GM18499 (cell line): ENCODE measurements at regions not wholly inside any gene's neighbourhood (a gene's known extent, or its start where the extent isn't known, plus 50 kb on each side); places are given as distances from the start of the nearest gene placed in this dataset.

Source experiments
- ATAC-seq: cut with Tn5 transposase; IDR thresholded peaks from one replicate; pipeline ENCODE4 v1.9.1; 2021; ENCODE audit warnings: moderate number of reproducible peaks; ENCODE audit not compliant: insufficient read depth, unreplicated experiment

DNA sequence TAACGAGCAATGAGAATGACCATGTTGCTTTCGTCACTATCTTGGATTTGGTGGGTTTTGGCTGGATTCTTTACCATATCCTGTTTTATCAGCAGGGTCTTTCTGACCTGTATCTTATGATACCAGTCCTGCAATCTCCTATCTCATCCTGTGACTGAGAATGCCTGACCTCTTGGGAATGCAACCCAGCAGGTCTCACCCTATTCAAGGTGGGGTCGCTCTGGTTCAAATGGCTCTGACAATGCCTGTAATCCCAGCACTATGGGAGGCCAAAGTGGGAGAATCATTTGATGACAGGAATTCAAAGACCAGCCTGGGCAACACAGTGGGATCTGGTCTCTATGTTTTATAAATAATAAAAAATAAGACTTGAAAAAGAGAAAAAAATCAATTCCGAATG lies 173.5 kb downstream of the ACTR3 start:
- no peak for ATAC-seq

DNA sequence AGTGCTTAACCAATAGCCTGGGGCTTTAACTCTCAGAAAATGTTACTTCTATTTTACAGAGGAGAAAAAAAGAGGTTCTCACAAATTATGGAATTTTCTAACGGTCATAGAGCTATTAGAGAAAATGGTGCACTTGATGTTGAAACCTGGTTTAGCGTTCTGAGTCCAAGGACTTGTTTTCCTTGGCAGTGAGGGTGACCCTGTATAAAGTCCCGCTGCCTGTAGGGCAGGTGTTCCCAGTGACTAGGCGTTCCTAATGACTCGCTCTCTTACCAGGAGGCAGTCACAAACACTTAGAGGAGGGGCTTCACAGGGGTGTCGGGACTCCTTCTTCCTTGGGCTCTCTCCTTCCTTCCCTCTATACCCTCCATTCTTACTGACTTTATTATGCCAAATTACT lies 175.8 kb downstream of the ACTR3 start:
- no peak for ATAC-seq

DNA sequence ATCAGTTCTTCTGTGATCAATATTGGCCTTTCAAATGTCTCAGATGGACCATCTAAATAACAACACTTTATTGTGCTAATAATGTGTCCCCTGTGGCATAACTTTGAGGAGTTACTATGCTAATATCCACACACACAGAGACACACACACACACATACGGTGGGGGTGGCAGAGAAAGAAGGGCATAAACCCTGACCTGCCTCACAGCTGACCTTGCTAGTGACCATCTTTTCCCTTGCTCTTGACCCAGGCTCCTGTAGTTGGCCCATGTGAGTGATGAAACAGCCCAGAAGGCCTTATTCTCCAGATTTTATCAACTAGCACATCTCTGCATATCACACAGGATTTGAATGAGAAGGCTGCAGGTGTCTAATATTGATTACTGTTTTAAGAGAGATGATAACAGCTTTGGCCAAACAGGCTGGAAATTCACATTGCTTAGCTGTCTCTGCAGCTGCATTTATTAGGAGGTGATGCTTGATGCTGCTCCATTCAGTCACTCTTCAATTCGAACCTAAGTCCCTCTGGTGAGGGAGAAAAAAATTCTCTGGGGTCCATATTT lies 176.4 kb downstream of the ACTR3 start:
- no peak for ATAC-seq

DNA sequence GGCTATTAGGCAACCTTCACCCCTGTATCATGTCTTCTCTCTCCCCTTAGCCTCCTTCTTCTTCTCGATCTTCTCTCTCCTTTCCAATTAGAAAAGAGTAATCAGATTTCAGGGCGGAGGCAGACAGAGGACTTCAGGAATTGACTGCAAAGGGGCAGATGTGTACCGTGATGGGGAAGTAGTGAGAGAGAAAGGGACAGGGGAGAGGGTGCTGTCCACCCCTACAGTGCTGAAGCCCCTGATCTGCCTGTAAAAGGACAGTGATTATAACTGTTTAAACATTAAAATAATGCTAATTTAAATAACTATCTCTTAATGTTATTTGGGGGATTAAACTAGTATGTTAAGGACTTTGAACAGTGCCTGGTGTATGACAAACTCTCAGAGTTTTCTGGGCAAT lies 178.5 kb downstream of the ACTR3 start:
- ATAC-seq, result no peak

DNA sequence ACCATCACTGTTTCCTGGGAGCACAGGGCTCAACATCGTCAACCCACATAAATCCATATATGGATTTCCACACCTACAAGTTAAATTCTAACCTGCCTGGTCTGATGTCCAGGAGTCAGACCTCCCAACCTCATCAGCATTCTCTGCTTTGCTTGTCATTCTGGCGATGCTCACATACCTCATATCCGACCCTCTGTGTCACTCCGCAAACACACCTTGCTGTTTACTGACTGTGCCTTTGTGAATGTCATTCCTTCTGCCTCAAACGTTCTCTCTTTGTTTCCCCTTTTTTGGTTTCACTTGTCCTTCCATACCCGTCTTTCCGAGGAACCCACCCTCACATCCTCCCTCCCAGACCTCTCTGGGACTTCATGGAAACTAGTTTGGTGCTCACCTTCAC lies 187.1 kb downstream of the ACTR3 start:
- ATAC-seq, result no peak

DNA sequence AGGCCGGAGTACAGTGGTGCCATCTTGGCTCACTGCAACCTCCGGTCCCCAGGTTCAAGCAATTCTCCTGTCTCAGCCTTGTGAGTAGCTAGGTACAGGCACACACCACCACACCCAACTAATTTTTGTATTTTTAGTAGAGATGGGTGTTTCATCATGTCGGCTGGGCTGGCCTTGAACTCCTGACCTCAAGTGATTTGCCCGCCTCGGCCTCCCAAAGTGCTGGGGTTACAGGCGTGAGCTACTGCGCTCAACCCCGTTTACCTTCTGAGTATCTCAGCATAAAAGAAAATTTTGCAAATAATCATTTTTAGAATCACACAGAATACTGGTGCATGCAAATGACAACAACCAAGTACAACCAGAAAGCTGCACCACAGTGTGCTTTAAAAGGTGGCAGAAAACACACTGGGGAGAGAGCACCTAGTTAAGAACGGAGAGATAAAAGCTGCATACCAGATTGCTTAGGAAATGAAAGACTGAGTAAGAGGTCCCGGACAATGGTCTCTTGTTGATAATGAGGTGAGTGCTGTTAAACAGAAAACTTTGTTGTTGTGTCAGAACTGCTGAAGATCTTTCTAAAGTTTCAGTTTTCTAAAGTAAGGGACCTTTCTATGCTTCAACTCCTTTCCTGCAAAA lies 189.6 kb downstream of the ACTR3 start:
- no peak for ATAC-seq

DNA sequence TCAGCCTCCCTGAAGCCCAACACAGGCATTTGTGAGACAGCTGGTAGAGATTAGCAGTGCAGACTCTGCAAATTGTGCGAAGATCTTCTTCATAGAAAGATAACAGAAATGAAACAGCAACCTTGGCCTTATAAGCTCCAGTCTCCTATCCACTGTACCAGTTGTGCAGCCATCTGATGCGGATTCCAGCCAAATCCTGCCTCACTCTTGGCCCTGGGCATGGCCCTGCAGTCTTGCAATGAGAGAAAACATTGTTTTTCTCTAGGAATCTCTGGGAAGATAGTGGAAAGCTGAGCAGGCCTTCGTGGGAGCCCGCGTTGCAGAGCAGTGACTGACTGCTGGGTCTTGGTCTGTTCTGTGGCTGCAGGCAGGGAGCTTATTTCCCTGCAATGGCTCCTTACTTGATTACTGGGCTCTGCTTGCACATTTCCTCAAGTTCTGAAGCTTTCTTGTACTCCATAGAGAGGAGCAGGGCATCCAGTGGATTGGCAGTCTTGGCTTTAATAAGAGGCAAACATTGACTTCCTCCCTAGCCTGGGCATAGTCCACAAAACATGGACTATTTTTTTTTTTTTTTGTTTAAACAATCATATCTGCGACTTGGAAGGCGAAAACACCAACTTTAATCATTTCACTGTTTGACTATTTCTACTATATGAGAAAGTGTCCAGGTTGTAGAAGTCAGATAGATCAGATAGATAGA lies 193.0 kb downstream of the ACTR3 start:
- ATAC-seq, result no peak

DNA sequence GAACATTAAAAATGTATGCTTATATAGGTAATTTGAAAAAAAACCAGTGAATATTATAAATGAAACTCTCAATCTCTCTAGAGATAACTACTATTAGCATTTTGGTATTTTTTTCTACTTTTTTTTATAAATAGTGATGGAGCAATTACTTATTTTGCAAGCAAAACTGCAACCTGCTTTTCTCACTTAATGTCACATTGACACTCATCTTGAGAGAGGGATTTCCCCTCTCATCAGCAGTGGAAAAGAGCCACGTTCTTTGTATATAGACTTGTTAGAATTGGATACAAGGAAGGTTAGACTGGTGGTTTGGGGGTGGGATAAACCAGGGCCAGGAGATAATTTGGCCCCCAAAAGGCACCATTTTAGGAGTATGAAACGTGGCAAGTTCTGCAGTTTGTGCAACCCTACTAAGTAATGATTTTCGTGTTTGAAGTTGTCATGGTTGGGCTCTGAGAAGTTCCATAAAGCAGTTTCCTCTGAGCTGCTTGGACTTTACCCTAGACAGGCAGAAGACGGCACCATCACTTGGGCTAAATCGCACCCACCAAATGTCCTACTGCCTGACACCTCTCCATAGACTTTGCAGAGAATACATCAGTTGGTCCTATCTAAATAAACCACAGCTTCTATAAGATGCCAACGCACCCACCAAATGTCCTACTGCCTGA lies 194.0 kb downstream of the ACTR3 start:
- peak; percentile 52 for ATAC-seq

DNA sequence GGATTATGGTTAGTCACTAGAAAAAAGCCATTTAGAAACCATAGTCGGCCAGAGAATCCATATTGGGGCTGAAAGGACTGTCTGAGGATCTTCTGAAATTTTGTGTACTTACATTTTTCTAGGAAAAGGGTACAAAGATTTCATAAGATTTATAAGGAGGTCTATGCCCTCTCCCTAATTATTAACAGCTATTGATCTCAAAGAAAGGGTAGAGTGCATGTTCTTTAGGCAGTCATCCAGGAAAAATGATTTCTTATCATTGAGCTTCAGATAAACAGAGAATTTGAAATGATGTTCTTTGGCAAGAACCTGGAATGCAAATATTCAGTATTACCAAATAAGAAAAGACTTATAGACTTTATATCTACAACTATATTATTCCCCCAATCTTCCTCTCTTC lies 195.3 kb downstream of the ACTR3 start:
- ATAC-seq, result no peak

DNA sequence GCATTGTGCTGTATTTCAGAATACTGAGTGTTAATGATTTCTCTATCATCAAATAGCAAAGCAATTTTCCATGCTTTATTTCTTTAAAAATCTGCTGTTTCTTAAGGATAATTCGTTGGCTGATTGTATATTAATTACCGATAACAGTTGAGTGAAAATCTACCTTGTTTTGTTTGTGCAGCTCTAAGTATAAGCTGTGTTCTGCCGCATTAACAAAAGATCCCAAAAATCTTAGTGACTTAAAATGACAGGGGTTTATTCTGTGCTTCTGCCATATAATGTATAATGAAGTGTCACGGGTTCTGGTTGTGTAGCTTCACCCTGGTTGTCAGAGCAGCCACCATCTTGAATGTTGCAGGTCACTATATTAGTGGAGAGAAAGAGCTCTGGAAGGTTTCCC lies 196.1 kb downstream of the ACTR3 start:
- ATAC-seq, result no peak

DNA sequence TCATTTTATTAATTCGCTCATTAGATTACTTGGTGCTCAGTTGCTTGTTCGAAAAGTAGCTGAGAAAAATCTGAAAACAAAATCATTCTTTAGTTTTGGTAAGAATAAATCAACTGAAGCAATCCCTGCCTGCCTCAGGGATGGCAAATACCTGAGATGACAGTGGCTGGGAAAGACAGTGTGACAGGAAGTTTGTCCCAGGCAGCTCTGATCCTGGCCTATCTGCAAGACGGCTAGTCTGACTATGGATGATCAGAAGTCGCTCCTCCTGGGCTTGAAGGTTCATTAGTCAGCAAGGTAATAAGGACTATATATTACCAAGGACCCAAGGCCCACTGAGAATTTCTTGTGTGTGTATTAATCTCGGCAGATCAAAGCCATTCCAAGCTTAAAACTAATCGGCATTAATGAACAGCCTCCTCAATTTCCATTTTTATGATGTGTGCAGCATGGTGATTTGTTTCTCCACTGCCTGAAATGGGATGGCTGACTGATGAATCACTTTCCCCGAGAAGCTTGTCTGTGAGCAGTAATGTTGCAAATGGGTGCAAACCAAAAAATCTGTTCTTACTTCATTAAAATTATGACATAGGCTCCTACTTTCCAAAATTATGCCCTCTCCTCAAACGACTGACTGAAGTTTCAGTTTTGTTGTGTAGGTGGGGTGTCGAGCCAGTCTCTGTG lies 199.9 kb downstream of the ACTR3 start:
- ATAC-seq, result no peak

DNA sequence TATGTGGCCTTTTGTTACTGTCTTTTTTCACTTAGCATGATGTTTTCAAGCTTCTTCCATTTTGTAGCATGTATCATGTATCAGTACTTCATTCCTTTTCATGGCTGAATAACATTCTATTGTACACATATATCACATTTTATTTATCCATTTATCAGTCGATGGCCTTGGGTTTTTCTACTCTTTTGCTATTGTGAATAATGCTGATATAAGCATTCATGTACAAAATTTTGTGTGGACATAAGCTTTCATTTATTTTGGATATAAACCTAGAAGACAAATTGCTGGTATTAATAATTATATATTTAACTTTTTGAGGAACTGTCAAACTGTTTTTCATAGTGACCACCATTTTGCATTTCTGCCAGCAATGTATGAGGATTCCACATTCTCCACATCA lies 201.1 kb downstream of the ACTR3 start:
- no peak for ATAC-seq

DNA sequence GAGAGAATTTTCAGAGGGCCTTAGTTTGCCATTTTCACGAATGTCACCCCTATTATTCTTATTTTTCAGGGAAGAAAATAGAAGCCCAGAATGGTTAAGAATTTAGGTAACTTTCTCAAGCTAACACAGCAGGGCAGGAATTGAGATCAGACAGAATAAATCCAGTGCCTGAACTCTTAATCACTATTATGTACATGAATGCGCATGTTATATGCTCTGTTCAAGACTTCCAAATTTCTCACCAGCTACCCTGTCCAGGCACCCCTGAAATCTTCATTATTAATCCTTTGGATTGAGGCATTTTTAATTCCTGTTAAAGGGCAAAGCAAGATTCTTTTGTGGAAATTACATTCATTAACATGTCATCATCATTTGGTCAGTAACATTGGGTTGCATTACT lies 218.4 kb downstream of the ACTR3 start:
- ATAC-seq, result no peak

DNA sequence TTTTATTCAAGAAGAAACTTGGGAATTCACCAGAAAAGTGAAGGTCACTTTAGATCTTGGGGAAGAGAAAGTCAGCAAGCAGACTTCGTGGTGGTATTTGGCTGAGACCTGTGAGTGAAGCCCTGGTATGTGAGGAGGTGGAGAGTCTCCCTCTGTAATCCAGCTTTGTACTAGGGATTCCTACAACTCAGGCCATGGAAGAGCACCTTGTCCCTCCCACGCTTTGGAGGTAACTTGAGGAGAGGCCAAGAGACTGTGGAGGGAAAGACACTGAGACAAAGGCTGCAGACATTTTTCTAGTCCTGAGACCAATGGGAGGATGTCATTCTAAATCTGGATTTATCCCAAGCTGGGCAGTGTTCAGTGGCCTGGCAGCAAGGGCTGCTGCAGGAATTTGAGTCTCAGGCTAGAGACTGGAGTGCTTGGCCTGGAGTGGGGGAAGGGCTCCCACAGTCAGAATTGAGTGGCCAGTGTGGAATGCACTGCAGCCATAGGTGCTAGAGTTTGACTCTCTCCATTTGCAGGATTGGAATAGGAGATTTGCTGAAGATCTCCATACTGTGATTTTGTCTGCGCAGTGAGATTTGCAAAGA lies 219.0 kb downstream of the ACTR3 start:
- no peak for ATAC-seq

DNA sequence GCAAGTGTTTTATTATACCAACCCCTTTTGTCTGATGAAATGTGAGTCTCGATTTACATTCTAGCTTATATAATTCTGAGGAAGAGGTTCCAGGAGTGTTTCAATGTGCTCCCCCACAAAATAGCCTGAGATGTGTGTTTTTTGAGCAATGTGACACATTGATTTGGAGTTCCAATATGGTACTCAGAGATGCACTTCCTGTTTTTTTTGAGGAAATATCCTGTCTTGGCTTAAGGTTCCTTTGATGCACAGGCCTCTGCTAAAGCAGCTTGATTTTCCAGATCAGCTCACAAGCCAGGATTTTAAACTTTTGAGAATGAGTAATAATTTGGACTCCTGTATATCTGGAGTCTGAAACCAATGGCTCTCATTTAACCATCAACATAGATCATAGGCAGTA lies 221.4 kb downstream of the ACTR3 start:
- ATAC-seq, result no peak

DNA sequence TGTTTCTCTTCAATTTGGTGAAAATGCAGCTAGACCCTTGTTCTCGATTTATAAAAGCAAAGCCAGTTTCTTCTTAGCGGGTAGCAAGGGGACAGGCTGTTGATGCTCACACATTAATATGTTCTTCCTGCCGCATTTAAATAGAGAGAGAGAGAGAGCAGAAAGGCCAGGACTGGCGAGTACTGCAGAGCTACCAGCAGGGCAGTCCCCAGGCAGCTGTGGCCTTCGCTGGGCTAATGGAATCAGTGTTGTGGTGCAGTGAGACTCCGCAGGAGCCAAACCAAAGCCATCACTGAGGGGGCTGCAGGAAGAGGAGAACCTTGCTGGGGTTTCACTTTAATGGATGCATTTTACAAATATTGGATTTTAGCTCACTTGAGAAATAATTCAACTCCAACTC lies 223.6 kb downstream of the ACTR3 start:
- ATAC-seq, result no peak

DNA sequence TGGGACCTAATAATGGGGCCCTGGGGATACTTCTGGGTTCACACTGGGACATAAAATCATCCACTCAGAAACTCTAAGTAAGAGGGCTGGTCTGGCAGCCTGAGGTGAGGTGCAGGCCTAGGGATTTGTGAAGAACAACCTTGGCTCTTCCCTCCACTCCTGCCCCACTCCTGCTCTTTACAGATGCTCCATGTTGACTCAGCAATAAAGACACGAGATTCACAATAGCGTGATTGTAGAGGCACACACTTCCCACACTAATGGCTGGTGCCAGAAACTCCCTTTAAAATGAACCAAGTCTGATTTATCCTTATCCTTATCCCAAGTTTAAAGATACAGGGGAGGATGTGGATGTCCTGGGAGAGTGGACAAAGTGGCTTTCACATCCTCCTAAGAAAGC lies 228.2 kb downstream of the ACTR3 start:
- no peak for ATAC-seq

DNA sequence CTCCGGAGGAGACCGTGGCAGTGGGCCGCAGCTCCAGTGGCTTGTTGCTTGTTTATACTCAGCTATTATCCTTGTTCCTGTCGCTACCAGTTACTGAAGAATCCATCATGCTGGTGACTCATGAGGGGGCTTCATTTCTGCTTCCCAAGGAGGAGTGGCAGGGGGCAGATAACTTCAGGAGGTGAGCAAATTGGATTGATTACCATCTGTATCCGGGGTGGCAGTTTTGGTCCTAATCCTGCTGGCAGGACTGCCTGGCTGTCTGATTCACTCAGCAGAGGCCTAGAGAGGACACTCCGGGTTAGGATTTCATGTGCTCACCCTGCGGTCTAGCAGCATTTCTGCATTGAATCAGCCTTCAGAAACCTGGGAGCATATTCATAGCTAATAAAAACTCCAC lies 230.0 kb downstream of the ACTR3 start:
- no peak for ATAC-seq

DNA sequence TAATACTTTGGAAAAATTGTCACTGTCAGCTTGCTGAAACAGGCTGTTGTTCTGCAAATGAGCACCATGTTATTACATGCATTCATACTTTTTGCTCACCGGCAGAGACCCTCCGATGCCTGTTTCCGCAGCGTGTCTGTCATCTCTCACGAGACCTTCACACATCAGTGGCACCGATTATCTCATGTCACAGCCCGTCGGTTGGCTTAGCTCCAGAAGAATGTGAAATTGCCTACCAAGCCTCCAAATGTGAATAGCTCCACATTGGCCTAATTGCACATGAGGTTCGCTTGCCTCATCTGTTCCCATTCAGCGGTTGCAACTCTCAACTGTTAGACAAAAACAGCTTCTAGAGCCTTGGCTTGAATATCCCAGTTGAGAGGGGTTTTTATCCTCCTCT lies 233.0 kb downstream of the ACTR3 start:
- ATAC-seq, result no peak

DNA sequence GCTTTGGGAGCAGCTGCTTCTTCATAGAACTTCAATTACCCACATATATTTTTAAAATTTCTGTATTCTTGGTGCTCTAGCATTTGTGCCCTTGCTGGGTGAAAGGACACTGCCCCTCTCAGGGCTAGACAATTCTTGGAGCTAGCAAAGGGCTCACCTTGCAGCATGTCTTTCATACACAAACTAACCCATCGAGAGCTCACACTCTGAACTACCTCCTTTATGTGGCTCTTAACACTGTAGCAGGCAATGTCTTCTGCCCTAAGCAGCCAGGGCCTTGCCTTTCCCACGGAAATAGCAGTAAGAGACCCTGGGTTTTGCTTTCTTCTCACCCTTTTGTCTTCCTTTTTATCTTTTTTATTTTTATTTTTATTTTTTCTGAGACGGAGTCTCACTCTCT lies 234.0 kb downstream of the ACTR3 start:
- no peak for ATAC-seq

DNA sequence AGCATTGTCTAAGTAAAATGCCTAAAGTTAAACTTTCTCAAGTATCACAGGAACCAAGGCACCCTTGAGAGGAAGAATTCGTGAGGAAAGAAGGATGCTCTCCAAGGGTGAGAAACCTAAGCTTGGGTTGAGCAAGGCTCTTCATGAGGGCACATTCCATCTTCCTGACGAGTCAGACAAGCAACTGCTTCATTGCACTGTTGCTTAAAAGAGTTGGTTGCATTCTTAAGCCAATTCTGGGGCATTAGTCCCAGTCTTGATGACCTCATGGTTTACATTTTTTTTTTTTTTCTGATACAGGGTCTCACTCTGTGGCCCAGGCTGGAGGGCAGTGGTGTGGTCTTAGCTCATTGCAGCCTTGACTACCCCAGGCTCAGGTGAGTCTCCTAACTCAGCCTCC lies 237.5 kb downstream of the ACTR3 start:
- ATAC-seq, result no peak
